IMR-90 (cell line): ENCODE measurements at regions not wholly inside any gene's neighbourhood (a gene's known extent, or its start where the extent isn't known, plus 50 kb on each side); places are given as distances from the start of the nearest gene placed in this dataset.

Experiments used
- ATAC-seq: fragments of 200-7000 bp; cut with Tn5 transposase; 2 replicates; pipeline ENCODE4 v1.9.1; 2020; ENCODE audit warnings: low read depth, mild to moderate bottlenecking, moderate library complexity
- BruUV-seq: library from RNA; stranded (reverse); fragments of 400-500 nt; replicated peaks from 2 replicates; lab custom pipeline; 2021; lab: Mats Ljungman, UMichigan
- CTCF ChIA-PET: fragments of 300-600 bp; formaldehyde crosslinking; extraction: SDS; loops from one replicate; lab custom pipeline; 2021; ENCODE audit warnings: antibody characterized with exemption; lab: Yijun Ruan, JAX
- POLR2A ChIA-PET: fragments of 300-600 bp; sonication (Branson Sonifier 250); formaldehyde crosslinking; loops from one replicate; lab custom pipeline; 2022; ENCODE audit warnings: antibody characterized with exemption; ENCODE audit not compliant: unreplicated experiment; lab: Charles Lee
- DNase-seq: peaks from one replicate; pipeline ENCODE4 v3.0.0; 2013
- H2AFZ ChIP-seq: replicated peaks from 2 replicates; pipeline ENCODE3; 2013; ENCODE audit warnings: low read length, mild to moderate bottlenecking; ENCODE audit not compliant: poor library complexity
- H2AK5ac ChIP-seq: 2 replicates; pipeline ENCODE4 v1.6.1; 2013; ENCODE audit warnings: low read depth, low read length, inconsistent platforms
- H2AK9ac ChIP-seq: replicated peaks from 2 replicates; pipeline ENCODE3; 2013; ENCODE audit warnings: mild to moderate bottlenecking, low read depth, low read length, moderate library complexity; ENCODE audit not compliant: poor library complexity
- H2BK120ac ChIP-seq: 2 replicates; pipeline ENCODE4 v1.6.1; 2013; ENCODE audit warnings: low read depth, low read length, inconsistent platforms
- H2BK15ac ChIP-seq: 3 replicates; pipeline ENCODE4 v1.6.1; 2013; ENCODE audit warnings: low read depth, low read length, inconsistent platforms
- H2BK20ac ChIP-seq: 2 replicates; pipeline ENCODE4 v1.6.1; 2013; ENCODE audit warnings: low read depth, mild to moderate bottlenecking, inconsistent platforms, low read length, moderate library complexity
- H2BK5ac ChIP-seq: 2 replicates; pipeline ENCODE4 v1.6.1; 2013; ENCODE audit warnings: mild to moderate bottlenecking, low read depth, low read length, inconsistent platforms; ENCODE audit not compliant: poor library complexity, severe bottlenecking
- H3K14ac ChIP-seq: replicated peaks from 2 replicates; pipeline ENCODE4 v1.6.1; 2013; ENCODE audit warnings: low read depth, low read length, inconsistent platforms
- H3K18ac ChIP-seq: 2 replicates; pipeline ENCODE4 v1.6.1; 2013; ENCODE audit warnings: low read depth, low read length, control low read depth
- H3K23ac ChIP-seq: 2 replicates; pipeline ENCODE4 v1.6.1; 2013; ENCODE audit warnings: low read depth, low read length, inconsistent platforms
- H3K27ac ChIP-seq: 2 replicates; pipeline ENCODE4 v1.5.1; 2013; ENCODE audit warnings: mild to moderate bottlenecking, control low read depth, low read length; ENCODE audit not compliant: insufficient read depth
- H3K27me3 ChIP-seq: 2 replicates; pipeline ENCODE4 v1.6.1; 2013; ENCODE audit warnings: low read length; ENCODE audit not compliant: control insufficient read depth, insufficient read depth
- H3K36me3 ChIP-seq: 2 replicates; pipeline ENCODE4 v1.6.1; 2013; ENCODE audit warnings: low read length, mixed read lengths; ENCODE audit not compliant: control insufficient read depth, insufficient read depth
- H3K4ac ChIP-seq: 2 replicates; pipeline ENCODE4 v1.6.1; 2013; ENCODE audit warnings: low read depth, low read length, inconsistent platforms
- H3K4me1 ChIP-seq: 2 replicates; pipeline ENCODE4 v1.6.1; 2013; ENCODE audit warnings: low read length, mixed read lengths; ENCODE audit not compliant: control insufficient read depth, insufficient read depth
- H3K4me2 ChIP-seq: 2 replicates; pipeline ENCODE4 v1.6.1; 2013; ENCODE audit warnings: low read depth, mild to moderate bottlenecking, control low read depth, low read length, moderate library complexity
- H3K4me3 ChIP-seq: 2 replicates; pipeline ENCODE4 v1.5.1; 2013; ENCODE audit warnings: low read depth, mild to moderate bottlenecking, control low read depth, low read length, moderate library complexity; ENCODE audit not compliant: insufficient read depth
- H3K56ac ChIP-seq: 2 replicates; pipeline ENCODE4 v1.6.1; 2013; ENCODE audit warnings: low read length, inconsistent platforms; ENCODE audit not compliant: insufficient read depth; ENCODE audit errors: extremely low read depth
- H3K79me1 ChIP-seq, 2 experiments: 2 replicates each; pipeline ENCODE4 v1.6.1; 2013; ENCODE audit warnings: low read length in 2 of 2, inconsistent platforms in 1 of 2, low read depth in 1 of 2
- H3K9ac ChIP-seq: 2 replicates; pipeline ENCODE4 v1.6.1; 2013; ENCODE audit warnings: low read depth, low read length, control low read depth
- H3K9me1 ChIP-seq: 2 replicates; pipeline ENCODE4 v1.6.1; 2013; ENCODE audit warnings: low read length, inconsistent platforms; ENCODE audit not compliant: insufficient read depth
- H3K9me3 ChIP-seq: 2 replicates; pipeline ENCODE4 v1.6.1; 2013; ENCODE audit warnings: low read length; ENCODE audit not compliant: control insufficient read depth, insufficient read depth
- H4K20me1 ChIP-seq: 2 replicates; pipeline ENCODE4 v1.6.1; 2013; ENCODE audit warnings: low read length, inconsistent platforms; ENCODE audit not compliant: insufficient read depth
- H4K5ac ChIP-seq: 2 replicates; pipeline ENCODE4 v1.6.1; 2013; ENCODE audit warnings: mild to moderate bottlenecking, low read depth, low read length, control low read depth
- H4K8ac ChIP-seq, 2 experiments: 2 replicates each; pipeline ENCODE4 v1.6.1; 2013; ENCODE audit warnings: low read depth in 2 of 2, low read length in 2 of 2, control low read depth in 1 of 2, inconsistent platforms in 1 of 2
- H4K91ac ChIP-seq: 2 replicates; pipeline ENCODE4 v1.6.1; 2013; ENCODE audit warnings: low read depth, low read length, inconsistent platforms; ENCODE audit not compliant: insufficient read depth
- CTCF ChIP-seq: conservative IDR thresholded peaks from 2 replicates; pipeline ENCODE4 v1.5.1; 2012; ENCODE audit warnings: mild to moderate bottlenecking, low read depth, low read length, improper control_type of control experiment
- MAZ ChIP-seq: IDR thresholded peaks from 2 replicates; pipeline ENCODE4 v1.6.1; 2012; ENCODE audit warnings: low read depth, mild to moderate bottlenecking, low read length, improper control_type of control experiment, moderate library complexity, borderline replicate concordance
- NFE2L2 ChIP-seq: fragments of 150-350 bp; IDR thresholded peaks from 2 replicates; pipeline ENCODE4 v1.6.1; 2016; ENCODE audit warnings: low read depth, mild to moderate bottlenecking, low read length
- RAD21 ChIP-seq: IDR thresholded peaks from 2 replicates; pipeline ENCODE4 v1.6.1; 2012; ENCODE audit warnings: low read length, improper control_type of control experiment
- SMC3 ChIP-seq: fragments of 150-350 bp; IDR thresholded peaks from 2 replicates; pipeline ENCODE4 v1.6.1; 2016; ENCODE audit warnings: low read depth, mild to moderate bottlenecking, antibody characterized with exemption, low read length, moderate library complexity
- WGBS, 2 experiments: methylation state at CpG; one replicate each; pipeline versions ENCODE4 v1.1.5 to v1.1.7; 2013; ENCODE audit warnings: missing lambda C conversion rate in 2 of 2; ENCODE audit not compliant: insufficient read length in 1 of 2; ENCODE audit errors: extremely low coverage in 2 of 2; 5-methylcytosine and 5-hydroxymethylcytosine counted together
- dilution Hi-C: fragments of 300-500 bp; cut with HindIII; formaldehyde crosslinking; loops from one replicate; pipeline ENCODE4 v1.14.3; 2018; ENCODE audit warnings: low sequenced_read_pairs; ENCODE audit not compliant: unreplicated experiment
- in situ Hi-C: fragments of 300-500 bp; cut with MboI; formaldehyde crosslinking; loops from 3 replicates; pipeline ENCODE4 v1.14.3; 2019; ENCODE audit warnings: low sequenced_read_pairs, inconsistent platforms, mixed read lengths
- intact Hi-C: fragments of 100-400 bp; cut with micrococcal nuclease; formaldehyde crosslinking; loops from 2 replicates; pipeline ENCODE4 v1.10.0; 2022

DNA sequence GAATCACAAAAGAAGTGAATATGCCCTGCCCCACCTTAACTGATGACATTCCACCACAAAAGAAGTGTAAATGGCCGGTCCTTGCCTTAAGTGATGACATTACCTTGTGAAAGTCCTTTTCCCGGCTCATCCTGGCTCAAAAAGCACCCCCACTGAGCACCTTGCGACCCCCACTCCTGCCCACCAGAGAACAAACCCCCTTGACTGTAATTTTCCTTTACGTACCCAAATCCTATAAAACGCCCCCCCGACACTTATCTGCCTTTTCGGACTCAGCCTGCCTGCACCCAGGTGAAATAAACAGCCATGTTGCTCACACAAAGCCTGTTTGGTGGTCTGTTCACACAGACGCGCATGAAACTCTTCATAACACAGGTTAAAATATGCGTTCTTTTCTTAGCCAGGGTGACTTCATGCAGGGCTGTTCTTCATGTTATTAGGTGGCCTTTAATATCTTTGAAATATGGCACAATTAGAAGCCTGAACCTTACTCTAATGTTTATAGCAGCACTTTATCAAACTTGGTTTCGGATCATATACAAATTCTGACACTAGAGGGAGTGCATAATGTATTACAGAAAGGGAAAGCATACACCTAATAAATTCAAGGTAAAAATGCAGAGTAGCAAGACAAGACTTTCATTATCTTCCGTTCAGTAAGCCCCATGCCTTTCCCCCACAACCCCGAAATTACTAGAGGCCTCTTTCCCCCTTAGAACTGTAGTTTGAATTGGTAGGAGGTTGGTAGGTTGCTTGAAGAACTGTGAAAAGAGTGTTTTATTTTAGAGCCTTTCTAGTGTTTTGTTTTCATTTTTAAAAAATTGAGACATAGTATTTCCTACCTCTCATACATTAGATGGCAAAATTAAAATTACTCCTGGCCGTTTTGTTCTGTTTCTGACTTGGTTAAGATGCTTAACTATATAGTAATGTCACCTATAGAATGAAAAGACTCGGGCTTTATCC lies 117.9 kb downstream of the NPY start:
- H2BK15ac ChIP-seq = no peak overlapping the region
- no peak overlapping the region for H2AK9ac ChIP-seq
- H3K27me3 ChIP-seq = peaks cover 3% of the 10 kb centered on the region
- no peak overlapping the region for H2BK120ac ChIP-seq
- dilution Hi-C loops = no loop called here
- DNase-seq = peak; percentile 40
- CTCF ChIA-PET = interaction anchor here (0.7 kb wide), 1 partner anchor 331 kb away, joined by 3 read pairs; no protein-coding TSS in a partner anchor
- no peaks in the 10 kb centered on the region for H3K79me1 ChIP-seq
- H3K56ac ChIP-seq = no peak overlapping the region
- H3K18ac ChIP-seq = no peak overlapping the region
- peak; percentile 63; the same call in 1 of the 2 replicates for ATAC-seq
- no peaks in the 10 kb centered on the region for H3K36me3 ChIP-seq
- H3K9me3 ChIP-seq = no peaks in the 10 kb centered on the region
- H3K9ac ChIP-seq = no peak overlapping the region
- H3K14ac ChIP-seq = no peak overlapping the region
- no peak overlapping the region for H2BK20ac ChIP-seq
- POLR2A ChIA-PET = no interaction called here
- TF ChIP-seq CTCF (peak; percentile 53), NFE2L2 (no peak), MAZ (no peak), SMC3 (peak; percentile 60), RAD21 (peak; percentile 56)
- H2AFZ ChIP-seq = no peak overlapping the region
- H3K4me1 ChIP-seq = no peaks in the 10 kb centered on the region
- H3K4me2 ChIP-seq = peak overlapping the region; percentile 94
- no TSS peak for BruUV-seq
- intact Hi-C loops = loop anchor here (1.0 to 5.0 kb wide), 3 partner anchors 170 to 697 kb away; partner anchors contain the start of gene PALS2
- H3K4ac ChIP-seq = no peak overlapping the region
- WGBS, 2 experiments = 20% methylated on average over 3 of the region's 15 CpGs; no CpG with 5 or more reads in 1 of the 2 experiments
- H3K9me1 ChIP-seq = no peaks in the 10 kb centered on the region
- H4K91ac ChIP-seq = no peak overlapping the region
- no peak overlapping the region for H3K23ac ChIP-seq
- no peak overlapping the region for H4K5ac ChIP-seq
- no peak overlapping the region for H3K27ac ChIP-seq
- in situ Hi-C loops = loop anchor here (10.0 kb wide), 1 partner anchor 263 kb away; no protein-coding TSS in a partner anchor
- H2AK5ac ChIP-seq = no peak overlapping the region
- H4K20me1 ChIP-seq = no peaks in the 10 kb centered on the region
- peak overlapping the region; percentile 45 for H3K4me3 ChIP-seq
- no peak overlapping the region for H4K8ac ChIP-seq
- H2BK5ac ChIP-seq = no peak overlapping the region
